HG03135 (cell line): ENCODE measurements at regions not wholly inside any gene's neighbourhood (a gene's known extent, or its start where the extent isn't known, plus 50 kb on each side); places are given as distances from the start of the nearest gene placed in this dataset.
"Not testable (repeated sequence)": the region's sequence is repeated elsewhere in the genome, so short reads cannot be mapped to it uniquely, and the experiment has no call there.

Experiments
- ATAC-seq: cut with Tn5 transposase; IDR thresholded peaks from one replicate; pipeline ENCODE4 v1.9.1; 2021; ENCODE audit warnings: mild to moderate bottlenecking, moderate library complexity; ENCODE audit not compliant: unreplicated experiment

GRCh38 chr2:191476901-191477300 lies 201.0 kb upstream of the NABP1 start:
- no peak for ATAC-seq

- no peak for ATAC-seq
Measured at GRCh38 chr2:191478799-191479679, 198.9 kb upstream of the NABP1 start.

- no peak for ATAC-seq
Measured at GRCh38 chr2:191479680-191480023, 198.3 kb upstream of the NABP1 start.

GRCh38 chr2:191481305-191482070 lies 196.4 kb upstream of the NABP1 start:
- no peak for ATAC-seq

- ATAC-seq, result no peak
Measured at GRCh38 chr2:191483117-191483516, 194.8 kb upstream of the NABP1 start.

- no peak for ATAC-seq
Measured at GRCh38 chr2:191486584-191487320, 191.2 kb upstream of the NABP1 start.

- ATAC-seq, result no peak
Measured at GRCh38 chr2:191488135-191488534, 189.8 kb upstream of the NABP1 start.

GRCh38 chr2:191489177-191489576 lies 188.8 kb upstream of the NABP1 start:
- no peak for ATAC-seq

GRCh38 chr2:191496838-191497237 lies 181.1 kb upstream of the NABP1 start:
- no peak for ATAC-seq

GRCh38 chr2:191497822-191498221 lies 180.1 kb upstream of the NABP1 start:
- no peak for ATAC-seq

GRCh38 chr2:191499050-191499449 lies 178.9 kb upstream of the NABP1 start:
- no peak for ATAC-seq

GRCh38 chr2:191499874-191500565 lies 177.9 kb upstream of the NABP1 start:
- no peak for ATAC-seq

- no peak for ATAC-seq
Measured at GRCh38 chr2:191500566-191500883, 177.4 kb upstream of the NABP1 start.

GRCh38 chr2:191500884-191501560 lies 176.9 kb upstream of the NABP1 start:
- no peak for ATAC-seq

- no peak for ATAC-seq
Measured at GRCh38 chr2:191501561-191502168, 176.3 kb upstream of the NABP1 start.

- no peak for ATAC-seq
Measured at GRCh38 chr2:191506515-191506914, 171.4 kb upstream of the NABP1 start.

- not testable (repeated sequence) for ATAC-seq
Measured at GRCh38 chr2:191507252-191507853, 170.6 kb upstream of the NABP1 start.

- no peak for ATAC-seq
Measured at GRCh38 chr2:191508738-191509137, 169.2 kb upstream of the NABP1 start.

GRCh38 chr2:191512216-191512835 lies 165.6 kb upstream of the NABP1 start:
- no peak for ATAC-seq
